GM12864 (cell line): ENCODE measurements at regions not wholly inside any gene's neighbourhood (a gene's known extent, or its start where the extent isn't known, plus 50 kb on each side); places are given as distances from the start of the nearest gene placed in this dataset.
"Not testable (repeated sequence)": the region's sequence is repeated elsewhere in the genome, so short reads cannot be mapped to it uniquely, and the experiment has no call there.

Experiments used
- DNase-seq: peaks from one replicate; pipeline ENCODE4 v3.0.0-alpha.2; 2011; ENCODE audit warnings: low read depth
- H3K4me3 ChIP-seq: 2 replicates; pipeline ENCODE4 v1.5.1; 2011; ENCODE audit warnings: mild to moderate bottlenecking, low read depth, low read length, control low read depth
- CTCF ChIP-seq: IDR thresholded peaks from 2 replicates; pipeline ENCODE4 v1.5.1; 2011; ENCODE audit warnings: low read depth, mild to moderate bottlenecking, moderate library complexity, low read length, control low read depth, inconsistent platforms; ENCODE audit errors: missing control alignments

DNA sequence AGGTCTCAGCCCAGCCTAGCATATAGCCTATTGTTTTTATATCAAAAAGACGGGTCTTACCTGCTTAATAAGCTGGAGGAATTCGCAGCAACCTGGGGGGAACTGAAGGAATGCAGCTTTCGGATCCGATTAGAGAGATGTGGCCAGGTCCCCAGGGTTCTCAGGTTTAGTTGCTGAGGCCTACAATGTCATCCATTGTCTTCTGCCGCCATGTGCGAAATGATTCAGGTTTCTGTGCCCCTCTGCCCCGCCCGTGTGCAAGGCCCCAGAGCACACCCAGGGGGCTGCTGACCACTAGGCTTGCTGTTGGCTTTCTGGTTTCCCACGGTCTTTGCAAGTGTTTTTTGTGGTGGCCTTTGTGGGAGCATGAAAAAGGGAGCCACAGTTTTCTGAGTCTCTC lies 154.5 kb upstream of the TBX3 start:
- no peak for TF ChIP-seq CTCF
- no peak overlapping the region for H3K4me3 ChIP-seq
- DNase-seq = no peak

GRCh38 chr12:114836609-114837008 lies 152.6 kb upstream of the TBX3 start:
- no peak for TF ChIP-seq CTCF
- no peak for DNase-seq
- H3K4me3 ChIP-seq = no peak overlapping the region

GRCh38 chr12:114835031-114835430 lies 151.1 kb upstream of the TBX3 start:
- DNase-seq = no peak
- no peak for TF ChIP-seq CTCF

DNA sequence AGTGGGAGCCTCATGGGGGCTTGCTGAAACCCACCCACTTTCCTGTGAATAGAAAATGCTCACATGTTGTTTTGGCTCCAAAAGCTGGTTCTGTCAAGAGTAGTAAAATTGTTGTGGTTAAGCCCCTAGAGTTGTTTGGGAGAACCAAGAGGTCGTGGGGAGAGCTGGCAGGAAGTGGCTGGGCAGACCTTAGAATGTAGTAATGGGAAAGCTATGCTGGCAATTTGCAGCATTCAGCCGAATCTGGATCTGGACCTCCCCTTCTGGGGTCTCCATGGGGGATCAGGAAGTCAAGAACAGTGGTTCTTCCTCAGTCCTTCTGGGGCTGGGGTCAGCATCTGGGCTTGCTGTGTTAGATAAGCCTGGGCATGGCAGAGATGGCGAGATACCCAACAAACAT lies 150.6 kb upstream of the TBX3 start:
- H3K4me3 ChIP-seq = no peak overlapping the region
- no peak for DNase-seq
- TF ChIP-seq CTCF = no peak

More at GRCh38 chr12:114835031-114835430, 151.1 kb upstream of the TBX3 start:
- no peak overlapping the region for H3K4me3 ChIP-seq

- TF ChIP-seq CTCF = no peak
- H3K4me3 ChIP-seq = no peak overlapping the region
- DNase-seq = no peak
Measured at GRCh38 chr12:114829833-114830232, 145.9 kb upstream of the TBX3 start.

DNA sequence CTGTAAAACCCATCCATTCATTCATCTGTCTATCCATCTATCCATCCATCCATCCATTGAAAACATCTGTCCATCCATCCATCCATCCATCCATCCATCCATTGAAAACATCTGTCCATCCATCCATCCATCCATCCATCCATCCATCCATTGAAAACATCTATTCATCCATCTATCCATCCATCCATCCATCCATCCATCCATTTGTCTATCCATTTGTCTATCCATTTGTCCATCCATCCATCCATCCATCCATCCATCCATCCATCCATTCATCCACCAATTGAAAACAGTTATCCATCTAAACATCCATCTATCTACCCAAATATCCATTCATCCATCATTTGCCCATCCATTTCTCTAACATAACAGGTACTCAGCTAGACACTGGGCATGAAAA lies 145.3 kb upstream of the TBX3 start:
- H3K4me3 ChIP-seq, DNase-seq: not testable (repeated sequence)

DNA sequence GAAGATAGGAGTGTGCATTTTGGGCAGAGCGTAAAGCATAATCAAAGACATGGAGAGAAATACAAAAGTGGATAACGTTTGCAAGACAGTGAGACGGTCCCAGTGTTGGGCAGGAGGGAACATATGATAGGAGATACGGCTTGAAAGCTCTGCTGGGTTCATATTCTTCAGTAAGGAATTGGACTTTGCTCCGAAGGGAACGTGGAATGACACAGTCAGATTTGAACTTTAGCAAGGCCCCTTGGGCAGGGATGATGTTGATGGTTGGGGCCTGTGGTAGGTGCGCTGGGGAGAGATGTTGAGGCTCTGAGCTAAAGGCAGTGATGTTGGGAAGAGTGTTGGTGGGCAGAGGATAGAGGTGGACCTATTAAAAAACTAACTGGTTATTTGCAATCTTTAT lies 143.5 kb upstream of the TBX3 start:
- no peak for TF ChIP-seq CTCF
- no peak for DNase-seq
- H3K4me3 ChIP-seq = no peak overlapping the region

DNA sequence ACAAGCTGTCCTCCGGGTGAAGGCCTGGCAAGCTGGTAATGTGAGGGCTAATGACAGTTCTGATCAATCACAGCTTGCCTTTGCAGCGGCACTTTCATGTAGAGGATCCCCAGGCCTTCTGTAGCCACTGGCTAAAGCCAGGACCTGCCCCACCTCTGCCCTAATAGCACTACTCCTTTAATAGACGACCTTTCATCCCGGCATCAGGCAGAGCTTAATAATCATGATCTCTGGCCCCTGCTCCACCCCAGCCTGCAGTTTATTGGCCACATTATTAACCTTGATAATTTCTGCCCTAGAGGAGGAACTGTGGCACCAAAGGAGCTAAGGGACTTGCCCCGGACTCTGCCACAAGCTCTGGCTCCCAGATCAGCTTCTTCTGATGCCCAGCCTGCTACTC lies 142.3 kb upstream of the TBX3 start:
- no peak for TF ChIP-seq CTCF
- DNase-seq = no peak
- H3K4me3 ChIP-seq = no peak overlapping the region
